Neural progenitor cell (in vitro differentiated cells): ENCODE measurements at regions not wholly inside any gene's neighbourhood (a gene's known extent, or its start where the extent isn't known, plus 50 kb on each side); places are given as distances from the start of the nearest gene placed in this dataset.

ENCODE experiments used
- CTCF ChIP-seq: fragments of 200-600 bp; sonication (generic); IDR thresholded peaks from 2 replicates; pipeline ENCODE4 v1.5.1; 2017; ENCODE audit warnings: antibody characterized with exemption, mild to moderate bottlenecking
- EZH2 ChIP-seq: fragments of 200-600 bp; sonication (generic); IDR thresholded peaks from 2 replicates; pipeline ENCODE4 v1.6.1; 2017; ENCODE audit warnings: antibody characterized with exemption, mild to moderate bottlenecking, moderate library complexity
- EZH2phosphoT487 ChIP-seq: fragments of 200-600 bp; sonication (generic); IDR thresholded peaks from 2 replicates; pipeline ENCODE4 v1.6.1; 2017; ENCODE audit warnings: antibody characterized with exemption

GRCh38 chr4:71857713-71858451 is 74.0 kb upstream of the GC start:
- TF ChIP-seq EZH2 (no peak), CTCF (no peak), EZH2phosphoT487 (no peak)
